Stimulated activated memory B cell treated with anti-CD40 and anti-IgM and Interleukin-4, amounts not matched to agents 10 μg/mL and 1 μg/mL and 100 μg/mL, for 72 hours (primary cell): ENCODE measurements at regions not wholly inside any gene's neighbourhood (a gene's known extent, or its start where the extent isn't known, plus 50 kb on each side); places are given as distances from the start of the nearest gene placed in this dataset.

ENCODE experiments used
- ATAC-seq: fragments of 150-1000 bp; cut with Tn5 transposase; 2 replicates; pipeline ENCODE4 v1.10.0; 2021
- H3K27ac Mint-ChIP-seq: one replicate; pipeline ENCODE4 v1.8.0; 2022; ENCODE audit warnings: mild to moderate bottlenecking, mixed read lengths
- H3K27me3 Mint-ChIP-seq: one replicate; pipeline ENCODE4 v1.8.0; 2022; ENCODE audit warnings: mixed read lengths
- H3K36me3 Mint-ChIP-seq: one replicate; pipeline ENCODE4 v1.8.0; 2022; ENCODE audit warnings: mixed read lengths
- H3K4me1 Mint-ChIP-seq: one replicate; pipeline ENCODE4 v1.8.0; 2022; ENCODE audit warnings: mixed read lengths
- H3K4me3 Mint-ChIP-seq: one replicate; pipeline ENCODE4 v1.8.0; 2022; ENCODE audit warnings: mild to moderate bottlenecking, moderate library complexity, mixed read lengths
- H3K9me3 Mint-ChIP-seq: one replicate; pipeline ENCODE4 v1.8.0; 2022; ENCODE audit warnings: mixed read lengths

- H3K4me1 Mint-ChIP-seq = no peaks in the 10 kb centered on the region
- no peaks in the 10 kb centered on the region for H3K9me3 Mint-ChIP-seq
- ATAC-seq = no peak
- no peak overlapping the region for H3K4me3 Mint-ChIP-seq
- H3K36me3 Mint-ChIP-seq = no peaks in the 10 kb centered on the region
- H3K27ac Mint-ChIP-seq = no peak overlapping the region
- H3K27me3 Mint-ChIP-seq = no peaks in the 10 kb centered on the region
These were observed 57.9 kb upstream of the EPAS1 start for GRCh38 chr2:46239175-46239846.

DNA sequence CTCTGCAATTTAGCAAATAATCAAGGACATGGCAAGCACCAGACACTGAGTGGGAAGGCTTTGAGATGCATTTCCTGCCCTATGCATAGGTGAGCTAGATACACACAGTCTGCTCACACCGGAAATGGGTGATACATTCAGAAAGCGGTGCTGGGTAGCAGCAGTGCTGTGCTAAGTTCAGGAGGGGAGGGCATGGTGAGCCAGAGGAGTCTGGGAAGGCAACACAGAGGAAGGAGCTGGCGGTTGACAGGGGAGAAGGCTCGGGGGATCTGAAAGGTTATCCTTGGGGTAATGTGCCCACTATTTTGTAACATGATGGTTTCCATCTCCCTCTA, 57.4 kb upstream of the EPAS1 start:
- H3K27ac Mint-ChIP-seq = no peak overlapping the region
- H3K4me3 Mint-ChIP-seq = no peak overlapping the region
- no peaks in the 10 kb centered on the region for H3K4me1 Mint-ChIP-seq
- no peaks in the 10 kb centered on the region for H3K27me3 Mint-ChIP-seq
- ATAC-seq = peak; percentile 45
- no peaks in the 10 kb centered on the region for H3K9me3 Mint-ChIP-seq
- H3K36me3 Mint-ChIP-seq = no peaks in the 10 kb centered on the region

GRCh38 chr2:46241344-46241743, 55.9 kb upstream of the EPAS1 start:
- H3K27ac Mint-ChIP-seq = no peak overlapping the region
- H3K36me3 Mint-ChIP-seq = no peaks in the 10 kb centered on the region
- H3K9me3 Mint-ChIP-seq = no peaks in the 10 kb centered on the region
- no peak for ATAC-seq
- no peaks in the 10 kb centered on the region for H3K27me3 Mint-ChIP-seq
- no peak overlapping the region for H3K4me3 Mint-ChIP-seq
- H3K4me1 Mint-ChIP-seq = no peaks in the 10 kb centered on the region

DNA sequence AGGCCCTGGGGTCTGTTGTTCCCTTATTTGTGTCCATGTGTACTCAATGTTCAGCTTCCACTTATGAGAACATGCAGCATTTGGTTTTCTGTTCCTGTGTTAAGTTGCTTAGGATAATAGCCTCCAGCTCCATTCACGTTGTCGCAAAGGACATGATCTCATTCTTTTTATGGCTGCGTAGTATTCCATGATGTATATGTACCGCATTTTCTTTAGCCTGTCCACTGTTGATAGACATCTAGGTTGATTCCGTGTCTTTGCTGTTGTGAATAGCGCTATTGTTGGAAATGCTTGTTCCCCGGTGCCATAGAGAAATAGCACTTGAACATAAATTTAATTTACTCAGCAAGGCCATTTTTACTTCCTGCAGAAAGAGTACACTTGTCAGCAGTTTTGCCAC, 51.3 kb upstream of the EPAS1 start:
- H3K9me3 Mint-ChIP-seq = no peaks in the 10 kb centered on the region
- no peak overlapping the region for H3K4me3 Mint-ChIP-seq
- no peaks in the 10 kb centered on the region for H3K36me3 Mint-ChIP-seq
- H3K27ac Mint-ChIP-seq = no peak overlapping the region
- H3K27me3 Mint-ChIP-seq = peaks cover 19% of the 10 kb centered on the region
- ATAC-seq = no peak
- no peaks in the 10 kb centered on the region for H3K4me1 Mint-ChIP-seq

DNA sequence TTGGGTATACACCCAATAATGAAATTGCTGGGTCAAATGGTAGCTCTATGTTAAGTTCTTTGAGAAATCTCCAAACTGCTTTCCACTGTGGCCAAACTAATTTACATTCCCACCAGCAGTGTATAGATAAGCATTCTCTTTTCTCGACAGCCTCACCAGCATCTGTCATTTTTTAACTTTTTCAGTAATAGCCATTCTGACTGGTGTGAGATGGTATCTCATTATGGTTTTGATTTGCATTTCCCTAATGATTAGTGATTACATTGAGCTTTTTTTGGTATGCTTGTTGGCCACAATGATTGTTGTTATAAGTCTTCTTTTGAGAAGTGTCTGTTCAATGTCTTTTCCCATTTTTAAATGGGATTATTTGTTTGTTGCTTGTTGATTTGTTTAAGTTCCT, 50.4 kb upstream of the EPAS1 start:
- no peaks in the 10 kb centered on the region for H3K4me1 Mint-ChIP-seq
- H3K27ac Mint-ChIP-seq = no peak overlapping the region
- no peak for ATAC-seq
- H3K36me3 Mint-ChIP-seq = no peaks in the 10 kb centered on the region
- no peak overlapping the region for H3K4me3 Mint-ChIP-seq
- no peaks in the 10 kb centered on the region for H3K9me3 Mint-ChIP-seq
- H3K27me3 Mint-ChIP-seq = peaks cover 19% of the 10 kb centered on the region
